NT2/D1 (cell line): ENCODE measurements at regions not wholly inside any gene's neighbourhood (a gene's known extent, or its start where the extent isn't known, plus 50 kb on each side); places are given as distances from the start of the nearest gene placed in this dataset.
"Not testable (repeated sequence)": the region's sequence is repeated elsewhere in the genome, so short reads cannot be mapped to it uniquely, and the experiment has no call there.

Source experiments
- DNase-seq: peaks from one replicate; pipeline ENCODE4 v3.0.0-alpha.2; 2011; ENCODE audit warnings: low read depth, low spot score
- H3K27me3 ChIP-seq: 2 replicates; pipeline ENCODE4 v1.6.0; 2011; ENCODE audit warnings: mild to moderate bottlenecking; ENCODE audit not compliant: insufficient read length, insufficient read depth
- H3K36me3 ChIP-seq: 2 replicates; pipeline ENCODE4 v1.6.1; 2011; ENCODE audit warnings: mild to moderate bottlenecking, low read length, mixed read lengths; ENCODE audit not compliant: insufficient read depth, insufficient read length
- H3K4me1 ChIP-seq: 2 replicates; pipeline ENCODE4 v1.5.1; 2011; ENCODE audit not compliant: insufficient read depth, insufficient read length
- H3K4me3 ChIP-seq: 2 replicates; pipeline ENCODE4 v1.5.1; 2011; ENCODE audit warnings: low read depth; ENCODE audit not compliant: insufficient read length
- H3K9ac ChIP-seq: 2 replicates; pipeline ENCODE4 v1.6.0; 2011; ENCODE audit warnings: low read depth; ENCODE audit not compliant: insufficient read length
- H3K9me3 ChIP-seq: 2 replicates; pipeline ENCODE4 v1.5.1; 2011; ENCODE audit warnings: mild to moderate bottlenecking, low read length; ENCODE audit not compliant: insufficient read depth

DNA sequence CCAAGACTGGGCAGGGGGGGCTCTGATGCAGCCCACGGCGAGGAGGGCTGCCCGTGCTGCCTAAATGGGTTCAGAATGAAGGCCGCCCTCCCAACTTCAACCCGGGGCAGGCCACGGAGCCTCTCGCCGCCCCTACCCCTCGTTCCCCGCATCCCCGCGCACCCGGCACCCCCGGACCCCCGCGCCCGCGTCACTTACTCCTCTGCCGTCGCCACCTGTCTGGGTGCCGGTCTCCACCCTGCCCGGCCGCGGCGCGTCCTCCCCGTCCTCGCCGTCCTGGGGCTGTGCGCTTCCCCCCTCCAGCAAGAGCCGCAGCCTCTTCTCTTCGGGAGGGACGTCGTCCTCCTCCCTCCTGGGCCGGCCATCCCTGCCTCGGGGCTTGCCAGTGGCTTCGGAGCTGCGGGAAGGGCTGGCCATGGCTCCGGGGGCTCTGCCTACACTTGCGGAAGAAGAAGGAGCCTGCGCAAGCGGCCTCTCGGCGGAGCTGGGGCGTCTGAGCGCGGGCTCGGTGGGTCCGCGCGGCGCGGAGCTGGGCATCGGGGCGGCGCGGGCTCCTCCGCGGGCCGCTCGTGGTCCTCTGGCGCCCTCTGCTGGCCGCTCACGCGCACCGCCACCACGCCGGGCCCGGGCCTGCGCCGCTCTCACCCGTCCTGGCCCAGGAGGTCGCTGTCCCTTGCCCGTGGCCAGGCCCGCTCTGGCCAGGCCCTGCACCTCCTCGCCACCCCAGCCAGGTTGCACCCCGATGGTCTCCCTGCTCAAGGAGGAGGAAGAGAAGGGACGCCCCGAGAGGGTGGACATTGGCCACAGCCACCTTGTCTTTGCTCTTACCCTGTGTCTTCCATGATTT lies 59.3 kb upstream of the CLEC6A start:
- H3K4me1 ChIP-seq, H3K36me3 ChIP-seq, H3K9me3 ChIP-seq: not testable (repeated sequence)
- peak overlapping the region; percentile 65 for H3K4me3 ChIP-seq
- DNase-seq = peak; percentile 80
- peak overlapping the region; percentile 93 for H3K9ac ChIP-seq
- H3K27me3 ChIP-seq = peaks cover 13% of the 10 kb centered on the region

DNA sequence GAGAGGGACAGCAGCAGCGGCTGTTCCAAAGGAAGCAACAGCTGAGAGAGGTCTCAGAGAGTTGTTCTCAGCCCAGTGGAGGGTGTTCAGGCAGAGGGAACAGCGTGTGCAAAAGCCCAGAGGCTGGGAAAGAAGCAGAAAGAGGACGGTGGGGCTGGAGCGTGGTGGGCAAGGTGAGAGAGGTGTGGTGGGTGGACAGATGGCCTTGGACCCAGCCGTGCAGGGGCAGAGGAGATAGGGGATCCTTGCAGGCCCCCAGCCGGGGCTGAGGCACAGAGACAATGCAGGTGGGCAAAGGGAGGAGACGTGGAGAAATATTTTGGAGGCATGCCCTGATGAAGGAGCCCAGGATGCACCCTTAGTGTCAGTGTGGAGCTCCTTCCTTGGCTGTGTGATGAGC lies 58.4 kb upstream of the CLEC6A start:
- H3K4me3 ChIP-seq, H3K9ac ChIP-seq, H3K36me3 ChIP-seq, H3K4me1 ChIP-seq, DNase-seq, H3K9me3 ChIP-seq: not testable (repeated sequence)
- peaks cover 13% of the 10 kb centered on the region for H3K27me3 ChIP-seq

DNA sequence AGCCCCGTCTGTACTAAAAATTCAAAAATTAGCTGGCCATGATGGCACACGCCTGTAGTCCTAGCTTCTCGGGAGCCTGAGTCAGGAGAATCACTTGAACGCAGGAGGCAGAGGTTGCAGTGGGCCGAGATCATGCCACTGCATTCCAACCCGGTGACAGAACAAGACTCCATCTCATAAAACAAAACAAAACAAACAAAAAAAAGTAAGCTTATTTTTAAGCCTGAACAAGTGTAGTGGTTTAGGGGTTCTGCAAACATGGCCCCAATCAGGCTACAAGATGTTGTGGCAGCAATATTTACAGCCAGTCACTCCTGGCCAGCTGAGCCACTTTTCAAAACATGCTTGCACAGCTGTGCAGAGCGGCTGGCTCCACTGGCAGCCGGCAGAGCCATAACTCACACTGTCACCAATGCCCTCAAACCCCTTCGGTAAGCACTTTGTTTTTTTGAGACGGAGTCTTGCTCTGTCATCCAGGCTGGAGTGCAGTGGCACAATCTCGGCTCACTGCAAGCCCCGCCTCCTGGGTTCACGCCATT lies 56.2 kb upstream of the CLEC6A start:
- H3K9me3 ChIP-seq = peaks cover 11% of the 10 kb centered on the region; the same call in 1 of the 2 replicates
- H3K9ac ChIP-seq, H3K4me1 ChIP-seq, H3K36me3 ChIP-seq, DNase-seq, H3K4me3 ChIP-seq: not testable (repeated sequence)
- peaks cover 13% of the 10 kb centered on the region for H3K27me3 ChIP-seq

DNA sequence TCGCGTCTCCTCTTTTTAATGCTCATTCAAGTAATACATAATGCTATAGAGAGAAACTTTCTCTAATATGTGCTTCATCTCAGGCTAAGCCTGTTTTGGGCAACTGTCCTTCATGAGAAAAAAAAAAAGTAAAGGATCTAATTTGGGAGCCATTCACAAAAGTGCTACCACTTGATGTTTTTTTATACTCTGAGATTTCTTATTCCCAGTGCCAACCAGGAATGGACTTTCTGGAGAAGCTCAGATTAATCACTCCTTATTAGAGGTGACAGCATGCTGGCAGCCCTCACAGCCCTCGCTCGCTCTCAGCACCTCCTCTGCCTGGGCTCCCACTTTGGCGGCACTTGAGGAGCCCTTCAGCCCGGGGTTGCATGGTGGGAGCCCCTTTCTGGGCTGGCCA lies 51.9 kb upstream of the CLEC6A start:
- not testable (repeated sequence) for H3K36me3 ChIP-seq, H3K4me3 ChIP-seq, H3K9ac ChIP-seq, DNase-seq, H3K4me1 ChIP-seq, H3K27me3 ChIP-seq
- H3K9me3 ChIP-seq = peaks cover 12% of the 10 kb centered on the region; the same call in 1 of the 2 replicates

DNA sequence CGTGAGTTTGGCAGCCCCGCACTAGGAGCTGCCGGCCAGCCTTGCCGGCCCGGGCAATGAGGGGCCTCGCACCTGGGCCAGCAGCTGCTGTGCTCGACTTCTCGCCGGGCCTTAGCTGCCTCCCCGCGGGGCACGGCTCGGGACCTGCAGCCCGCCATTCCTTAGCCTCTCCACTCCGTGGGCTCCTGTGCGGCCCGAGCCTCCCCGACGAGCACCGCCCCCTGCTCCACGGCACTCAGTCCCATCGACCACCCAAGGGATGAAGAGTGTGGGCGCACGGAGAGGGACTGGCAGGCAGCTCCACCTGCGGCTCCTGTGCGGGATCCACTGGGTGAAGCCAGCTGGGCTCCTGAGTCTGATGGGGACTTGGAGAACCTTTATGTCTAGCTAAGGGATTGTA lies 51.4 kb upstream of the CLEC6A start:
- DNase-seq, H3K9ac ChIP-seq, H3K27me3 ChIP-seq, H3K4me3 ChIP-seq, H3K36me3 ChIP-seq, H3K4me1 ChIP-seq: not testable (repeated sequence)
- H3K9me3 ChIP-seq = peaks cover 12% of the 10 kb centered on the region; the same call in 1 of the 2 replicates
